Keratinocyte (primary cell): ENCODE measurements at regions not wholly inside any gene's neighbourhood (a gene's known extent, or its start where the extent isn't known, plus 50 kb on each side); places are given as distances from the start of the nearest gene placed in this dataset.

Source experiments
- DNase-seq: peaks from one replicate; pipeline ENCODE4 v3.0.0-alpha.2; 2011; ENCODE audit warnings: low read depth, missing footprints, low spot score
- FAIRE-seq: peaks from 2 replicates; lab custom pipeline; 2011; peaks lifted over from hg19 to GRCh38; lab: Jason Lieb, UNC
- H2AFZ ChIP-seq: 2 replicates; pipeline ENCODE4 v1.6.0; 2012; ENCODE audit warnings: low read length, control low read depth, inconsistent platforms; ENCODE audit not compliant: control insufficient read depth
- H3K27ac ChIP-seq: 2 replicates; pipeline ENCODE4 v1.5.1; 2011; ENCODE audit warnings: low read length; ENCODE audit not compliant: control insufficient read depth, insufficient read depth
- H3K27me3 ChIP-seq: 3 replicates; pipeline ENCODE4 v1.6.0; 2011; ENCODE audit warnings: low read length; ENCODE audit not compliant: control insufficient read depth, insufficient read depth; ENCODE audit errors: extremely low read depth
- H3K36me3 ChIP-seq, 2 experiments: 2 replicates in 1 of 2; 3 replicates in 1 of 2; pipeline ENCODE4 v1.5.1; 2011; ENCODE audit warnings: low read length in 2 of 2, mild to moderate bottlenecking in 1 of 2; ENCODE audit not compliant: control insufficient read depth in 2 of 2, insufficient read depth in 2 of 2; ENCODE audit errors: extremely low read depth in 1 of 2
- H3K4me1 ChIP-seq: 3 replicates; pipeline ENCODE4 v1.5.1; 2011; ENCODE audit warnings: low read length; ENCODE audit not compliant: control insufficient read depth, insufficient read depth; ENCODE audit errors: extremely low read depth
- H3K4me2 ChIP-seq: 3 replicates; pipeline ENCODE4 v1.6.0; 2011; ENCODE audit warnings: low read depth, low read length; ENCODE audit not compliant: control insufficient read depth, insufficient read depth; ENCODE audit errors: extremely low read depth
- H3K4me3 ChIP-seq, 3 experiments: fragments of 200-600 bp in 1 of 3; sonication (generic) in 1 of 3; 2 replicates in 2 of 3; 3 replicates in 1 of 3; pipeline ENCODE4 v1.5.1; 2011 to 2016; ENCODE audit warnings: low read length in 3 of 3, mild to moderate bottlenecking in 3 of 3, control low read depth in 2 of 3, inconsistent platforms in 1 of 3, low read depth in 1 of 3, mixed read lengths in 1 of 3, mixed run types in 1 of 3, moderate library complexity in 1 of 3; ENCODE audit not compliant: control insufficient read depth in 2 of 3, insufficient read depth in 2 of 3; ENCODE audit errors: extremely low read depth in 1 of 3
- H3K79me2 ChIP-seq: 2 replicates; pipeline ENCODE4 v1.6.0; 2012; ENCODE audit warnings: low read length; ENCODE audit not compliant: control insufficient read depth, insufficient read depth
- H3K9ac ChIP-seq: 3 replicates; pipeline ENCODE4 v1.6.0; 2011; ENCODE audit warnings: low read length; ENCODE audit not compliant: control insufficient read depth, insufficient read depth; ENCODE audit errors: extremely low read depth
- H3K9me1 ChIP-seq: 3 replicates; pipeline ENCODE4 v1.6.0; 2011; ENCODE audit warnings: low read length; ENCODE audit not compliant: control insufficient read depth, insufficient read depth; ENCODE audit errors: extremely low read depth
- H3K9me3 ChIP-seq: 2 replicates; pipeline ENCODE4 v1.5.1; 2012; ENCODE audit warnings: low read depth, low read length; ENCODE audit not compliant: control insufficient read depth
- H4K20me1 ChIP-seq: 3 replicates; pipeline ENCODE4 v1.6.0; 2011; ENCODE audit warnings: low read length; ENCODE audit not compliant: control insufficient read depth, insufficient read depth; ENCODE audit errors: extremely low read depth
- EZH2 ChIP-seq: IDR thresholded peaks from one replicate; pipeline ENCODE4 v1.6.1; 2012; ENCODE audit warnings: inconsistent platforms, mild to moderate bottlenecking, low read length, moderate library complexity
- dilution Hi-C: fragments of 300-500 bp; cut with MboI; formaldehyde crosslinking; loops from one replicate; pipeline ENCODE4 v1.7.0; 2020; ENCODE audit warnings: low sequenced_read_pairs; ENCODE audit not compliant: extremely low pct_ligation_motif_present
- TF ChIP-seq, protein P1 (sequence below), 3 experiments: IDR thresholded peaks in 1 of 3; conservative IDR thresholded peaks in 1 of 3; optimal IDR thresholded peaks in 1 of 3; 2 replicates in 2 of 3; 3 replicates in 1 of 3; pipeline versions ENCODE3 to v1.5.1; 2011; ENCODE audit warnings: low read length in 3 of 3, mild to moderate bottlenecking in 3 of 3, moderate library complexity in 2 of 3, control low read depth in 1 of 3, inconsistent platforms in 1 of 3; ENCODE audit not compliant: insufficient read depth in 2 of 3; ENCODE audit errors: extremely low read depth in 1 of 3

DNA sequence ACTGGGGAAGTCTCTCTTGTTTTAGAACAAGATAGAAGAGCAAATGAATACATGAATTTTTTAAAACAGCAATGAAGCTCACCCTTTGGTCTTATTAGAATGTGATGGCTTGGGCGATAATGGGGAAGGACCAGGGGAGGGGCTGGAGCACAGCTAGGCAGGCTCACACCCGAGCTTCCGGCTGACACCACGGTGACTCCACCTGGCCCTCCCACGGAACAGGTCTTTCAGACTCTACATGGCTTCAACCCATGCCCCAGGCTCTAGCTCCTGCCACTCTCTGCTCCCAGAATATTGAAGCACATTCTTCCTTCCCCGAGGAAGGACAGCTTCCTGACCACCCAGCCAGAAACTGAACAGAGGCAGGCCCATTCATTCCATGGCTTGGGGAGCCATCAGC, 127.5 kb upstream of the AGAP1 start:
- Histone ChIP-seq H2AFZ (no peak overlapping the region), H3K36me3 (no peaks in the 10 kb centered on the region), H3K27ac (no peak overlapping the region), H3K79me2 (no peaks in the 10 kb centered on the region), H4K20me1 (no peaks in the 10 kb centered on the region), H3K9me3 (no peaks in the 10 kb centered on the region), H3K9me1 (no peaks in the 10 kb centered on the region), H3K9ac (no peak overlapping the region), H3K4me1 (peaks cover 5% of the 10 kb centered on the region), H3K27me3 (peaks cover 7% of the 10 kb centered on the region), H3K4me3 (no peak overlapping the region), H3K4me2 (peak overlapping the region; percentile 29)
- dilution Hi-C loops = no loop called here
- DNase-seq = no peak
- no peak for FAIRE-seq
- TF ChIP-seq, protein P1, sequence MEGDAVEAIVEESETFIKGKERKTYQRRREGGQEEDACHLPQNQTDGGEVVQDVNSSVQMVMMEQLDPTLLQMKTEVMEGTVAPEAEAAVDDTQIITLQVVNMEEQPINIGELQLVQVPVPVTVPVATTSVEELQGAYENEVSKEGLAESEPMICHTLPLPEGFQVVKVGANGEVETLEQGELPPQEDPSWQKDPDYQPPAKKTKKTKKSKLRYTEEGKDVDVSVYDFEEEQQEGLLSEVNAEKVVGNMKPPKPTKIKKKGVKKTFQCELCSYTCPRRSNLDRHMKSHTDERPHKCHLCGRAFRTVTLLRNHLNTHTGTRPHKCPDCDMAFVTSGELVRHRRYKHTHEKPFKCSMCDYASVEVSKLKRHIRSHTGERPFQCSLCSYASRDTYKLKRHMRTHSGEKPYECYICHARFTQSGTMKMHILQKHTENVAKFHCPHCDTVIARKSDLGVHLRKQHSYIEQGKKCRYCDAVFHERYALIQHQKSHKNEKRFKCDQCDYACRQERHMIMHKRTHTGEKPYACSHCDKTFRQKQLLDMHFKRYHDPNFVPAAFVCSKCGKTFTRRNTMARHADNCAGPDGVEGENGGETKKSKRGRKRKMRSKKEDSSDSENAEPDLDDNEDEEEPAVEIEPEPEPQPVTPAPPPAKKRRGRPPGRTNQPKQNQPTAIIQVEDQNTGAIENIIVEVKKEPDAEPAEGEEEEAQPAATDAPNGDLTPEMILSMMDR (optimal IDR thresholded peaks at IDR 0.05 in 1 of 3, IDR thresholded peaks at IDR 0.05 in 1 of 3, conservative IDR thresholded peaks at IDR 0.05 in 1 of 3; ENCODE audit: extremely low read depth in 1 of 3, insufficient read depth in 2 of 3, low read length in 3 of 3) = no peak
- TF ChIP-seq EZH2 = no peak

DNA sequence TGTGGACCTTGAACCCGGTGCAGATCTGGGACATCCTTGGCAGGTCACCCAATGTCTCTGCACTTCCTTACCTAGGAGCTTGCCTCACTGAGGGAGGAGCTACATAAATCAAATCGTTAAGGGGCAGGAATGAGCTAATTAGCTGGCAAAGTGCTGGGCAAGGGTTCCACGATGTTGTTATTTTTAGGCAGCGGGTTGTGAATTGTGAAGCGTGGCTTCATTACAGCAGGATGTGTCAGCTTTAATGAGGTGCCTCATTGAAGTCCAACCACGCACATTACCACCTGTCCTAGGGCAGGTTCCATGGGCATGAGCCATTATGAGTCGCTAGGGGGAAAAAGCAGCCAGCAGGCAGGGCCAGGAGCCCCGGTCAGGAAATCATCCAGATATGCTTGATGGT, 127.0 kb upstream of the AGAP1 start:
- Histone ChIP-seq H3K4me2 (peak overlapping the region; percentile 29), H3K9me1 (no peaks in the 10 kb centered on the region), H3K27me3 (peaks cover 7% of the 10 kb centered on the region), H3K79me2 (no peaks in the 10 kb centered on the region), H3K4me3 (no peak overlapping the region), H3K36me3 (no peaks in the 10 kb centered on the region), H3K9me3 (no peaks in the 10 kb centered on the region), H2AFZ (no peak overlapping the region), H3K4me1 (peaks cover 5% of the 10 kb centered on the region), H3K27ac (no peak overlapping the region), H3K9ac (no peak overlapping the region), H4K20me1 (no peaks in the 10 kb centered on the region)
- FAIRE-seq (peak; percentile 17), DNase-seq (no peak)
- dilution Hi-C loops = no loop called here
- TF ChIP-seq, protein P1 (optimal IDR thresholded peaks at IDR 0.05 in 1 of 3, IDR thresholded peaks at IDR 0.05 in 1 of 3, conservative IDR thresholded peaks at IDR 0.05 in 1 of 3; ENCODE audit: extremely low read depth in 1 of 3, insufficient read depth in 2 of 3, low read length in 3 of 3) = no peak
- no peak for TF ChIP-seq EZH2
